ENCODE measurements at regions not wholly inside any gene's neighbourhood (a gene's known extent, or its start where the extent isn't known, plus 50 kb on each side); places are given as distances from the start of the nearest gene placed in this dataset.

- DNase-seq: no peak
These were observed 412.2 kb downstream of the UTRN start for GRCh38 chr6:144697369-144697760.

- DNase-seq: no peak
These were observed 412.7 kb downstream of the UTRN start for GRCh38 chr6:144697801-144698200.

- no peak for DNase-seq
These were observed 417.6 kb downstream of the UTRN start for GRCh38 chr6:144702781-144703180.

GRCh38 chr6:144710207-144710606, 425.1 kb downstream of the UTRN start:
- no peak for DNase-seq

GRCh38 chr6:144711661-144712060, 426.5 kb downstream of the UTRN start:
- DNase-seq: no peak

GRCh38 chr6:144712541-144712940, 427.4 kb downstream of the UTRN start:
- no peak for DNase-seq

GRCh38 chr6:144714021-144714712, 429.0 kb downstream of the UTRN start:
- DNase-seq: no peak

- no peak for DNase-seq
These were observed 430.2 kb downstream of the UTRN start for GRCh38 chr6:144715344-144715743.

GRCh38 chr6:144718431-144718830, 433.3 kb downstream of the UTRN start:
- no peak for DNase-seq

GRCh38 chr6:144721232-144721631, 436.1 kb downstream of the UTRN start:
- DNase-seq: no peak

- no peak for DNase-seq
These were observed 437.1 kb downstream of the UTRN start for GRCh38 chr6:144722154-144722737.

- DNase-seq: no peak
These were observed 437.8 kb downstream of the UTRN start for GRCh38 chr6:144722925-144723324.

- no peak for DNase-seq
These were observed 438.3 kb downstream of the UTRN start for GRCh38 chr6:144723431-144723830.

- no peak for DNase-seq
These were observed 439.7 kb downstream of the UTRN start for GRCh38 chr6:144724818-144725217.

- DNase-seq: no peak
These were observed 440.8 kb downstream of the UTRN start for GRCh38 chr6:144725736-144726522.

GRCh38 chr6:144728804-144729203, 443.7 kb downstream of the UTRN start:
- no peak for DNase-seq

GRCh38 chr6:144729502-144729901, 444.4 kb downstream of the UTRN start:
- no peak for DNase-seq

GRCh38 chr6:144730088-144730645, 445.0 kb downstream of the UTRN start:
- no peak for DNase-seq

GRCh38 chr6:144731229-144731628, 446.1 kb downstream of the UTRN start:
- DNase-seq: no peak

- DNase-seq: no peak
These were observed 451.6 kb downstream of the UTRN start for GRCh38 chr6:144736763-144737162.

- no peak for DNase-seq
These were observed 452.9 kb downstream of the UTRN start for GRCh38 chr6:144737998-144738397.

- DNase-seq: no peak
These were observed 454.7 kb downstream of the UTRN start for GRCh38 chr6:144739873-144740272.

GRCh38 chr6:144741659-144742058, 456.5 kb downstream of the UTRN start:
- peak; percentile 8 for DNase-seq

GRCh38 chr6:144742779-144743178, 457.6 kb downstream of the UTRN start:
- DNase-seq: no peak

Data from NCI-H2029 treated with DMSO at 0.1 percent for 48 hours (cell line).